OCI-LY1 (cell line): ENCODE measurements at regions not wholly inside any gene's neighbourhood (a gene's known extent, or its start where the extent isn't known, plus 50 kb on each side); places are given as distances from the start of the nearest gene placed in this dataset.

Source experiments
- H2AFZ ChIP-seq: fragments of 200-600 bp; sonication (generic), shearing (Covaris generic); 2 replicates; pipeline ENCODE4 v1.6.0; 2014; ENCODE audit warnings: antibody characterized with exemption, mild to moderate bottlenecking, low read length
- H3F3A ChIP-seq: fragments of 200-600 bp; sonication (generic), shearing (Covaris generic); 2 replicates; pipeline ENCODE4 v1.6.0; 2014; ENCODE audit warnings: mild to moderate bottlenecking, antibody characterized with exemption, low read length, moderate library complexity; ENCODE audit not compliant: insufficient read depth
- H3K27ac ChIP-seq: fragments of 200-600 bp; sonication (generic); 2 replicates; pipeline ENCODE4 v1.5.1; 2014; ENCODE audit warnings: low read length, mixed run types, mild to moderate bottlenecking, low read depth; ENCODE audit not compliant: poor library complexity, severe bottlenecking
- H3K27me3 ChIP-seq: fragments of 200-600 bp; sonication (generic); 2 replicates; pipeline ENCODE4 v1.6.0; 2014; ENCODE audit warnings: antibody characterized with exemption, mild to moderate bottlenecking, low read length, moderate library complexity; ENCODE audit not compliant: insufficient read depth
- H3K36me3 ChIP-seq: fragments of 200-600 bp; sonication (generic); 2 replicates; pipeline ENCODE4 v1.6.1; 2014; ENCODE audit warnings: mild to moderate bottlenecking, antibody characterized with exemption, low read length, moderate library complexity, mixed read lengths; ENCODE audit not compliant: insufficient read depth
- H3K4me1 ChIP-seq: fragments of 200-600 bp; sonication (generic); 2 replicates; pipeline ENCODE4 v1.5.1; 2014; ENCODE audit warnings: mild to moderate bottlenecking, low read length, moderate library complexity; ENCODE audit not compliant: insufficient read depth, severe bottlenecking
- H3K4me2 ChIP-seq: fragments of 200-600 bp; sonication (generic), shearing (Covaris generic); 2 replicates; pipeline ENCODE4 v1.6.1; 2014; ENCODE audit warnings: low read length
- H3K4me3 ChIP-seq: fragments of 200-600 bp; sonication (generic); 2 replicates; pipeline ENCODE4 v1.5.1; 2014; ENCODE audit warnings: low read length, low read depth, mild to moderate bottlenecking, mixed read lengths; ENCODE audit not compliant: poor library complexity, severe bottlenecking
- H3K79me2 ChIP-seq: fragments of 200-600 bp; shearing (Covaris generic); 2 replicates; pipeline ENCODE4 v1.6.1; 2016; ENCODE audit warnings: mixed run types, low read length, mixed read lengths; ENCODE audit not compliant: insufficient read depth
- H3K9ac ChIP-seq: fragments of 200-600 bp; sonication (generic), shearing (Covaris generic); 2 replicates; pipeline ENCODE4 v1.6.1; 2014; ENCODE audit warnings: mild to moderate bottlenecking, low read length, mixed read lengths
- H3K9me2 ChIP-seq: fragments of 200-600 bp; sonication (generic), shearing (Covaris generic); 2 replicates; pipeline ENCODE4 v1.6.1; 2014; ENCODE audit warnings: low read depth, mild to moderate bottlenecking, low read length, mixed read lengths
- H3K9me3 ChIP-seq: fragments of 200-600 bp; shearing (Covaris generic); 2 replicates; pipeline ENCODE4 v1.6.1; 2014; ENCODE audit warnings: low read length, mixed read lengths
- H4K20me1 ChIP-seq: fragments of 200-600 bp; sonication (generic), shearing (Covaris generic); 2 replicates; pipeline ENCODE4 v1.6.0; 2016; ENCODE audit warnings: mild to moderate bottlenecking, low read length; ENCODE audit not compliant: insufficient read depth
- CTCF ChIP-seq: fragments of 200-600 bp; sonication (generic), shearing (Covaris generic); IDR thresholded peaks from 2 replicates; pipeline ENCODE4 v1.5.1; 2017; ENCODE audit warnings: mild to moderate bottlenecking, antibody characterized with exemption, low read length, moderate library complexity, mixed read lengths
- EZH2 ChIP-seq: fragments of 200-600 bp; sonication (generic), shearing (Covaris generic); IDR thresholded peaks from 2 replicates; pipeline ENCODE4 v1.8.0; 2017; ENCODE audit warnings: borderline replicate concordance, mixed run types, mild to moderate bottlenecking, antibody characterized with exemption, low read length, moderate library complexity, mixed read lengths

- no peak for TF ChIP-seq EZH2
- TF ChIP-seq CTCF = peak; percentile 24; the same call in 1 of the 2 replicates
- Histone ChIP-seq H3K9me3 (no peaks in the 10 kb centered on the region), H3K4me3 (no peak overlapping the region), H3K9ac (no peak overlapping the region), H4K20me1 (no peaks in the 10 kb centered on the region), H3K79me2 (no peaks in the 10 kb centered on the region), H3K4me1 (no peaks in the 10 kb centered on the region), H2AFZ (no peak overlapping the region), H3K4me2 (no peak overlapping the region), H3K27ac (no peak overlapping the region), H3K27me3 (no peaks in the 10 kb centered on the region), H3K36me3 (no peaks in the 10 kb centered on the region), H3F3A (no peaks in the 10 kb centered on the region), H3K9me2 (no peaks in the 10 kb centered on the region)
Measured at GRCh38 chr19:28530406-28531035, 682.4 kb downstream of the UQCRFS1 start.

GRCh38 chr19:28526038-28526437 lies 686.9 kb downstream of the UQCRFS1 start:
- Histone ChIP-seq H3K9me2 (no peaks in the 10 kb centered on the region), H3K4me2 (no peak overlapping the region), H2AFZ (no peak overlapping the region), H3K9ac (no peak overlapping the region), H3K4me3 (no peak overlapping the region), H3K79me2 (no peaks in the 10 kb centered on the region), H3K27me3 (no peaks in the 10 kb centered on the region), H3K36me3 (no peaks in the 10 kb centered on the region), H3K9me3 (no peaks in the 10 kb centered on the region), H4K20me1 (no peaks in the 10 kb centered on the region), H3K4me1 (peaks cover 26% of the 10 kb centered on the region), H3F3A (no peaks in the 10 kb centered on the region), H3K27ac (no peak overlapping the region)
- TF ChIP-seq CTCF (no peak), EZH2 (no peak)

- Histone ChIP-seq H2AFZ (no peak overlapping the region), H3K9ac (no peak overlapping the region), H3K79me2 (no peaks in the 10 kb centered on the region), H3K9me3 (no peaks in the 10 kb centered on the region), H3K4me3 (no peak overlapping the region), H3K4me2 (no peak overlapping the region; the same call in 1 of the 2 replicates), H3K36me3 (no peaks in the 10 kb centered on the region), H4K20me1 (no peaks in the 10 kb centered on the region), H3K4me1 (peaks cover 48% of the 10 kb centered on the region), H3K9me2 (no peaks in the 10 kb centered on the region), H3K27ac (peak overlapping the region; percentile 50), H3K27me3 (no peaks in the 10 kb centered on the region), H3F3A (no peaks in the 10 kb centered on the region)
- TF ChIP-seq EZH2 (no peak), CTCF (no peak)
Measured at GRCh38 chr19:28523619-28524018, 689.3 kb downstream of the UQCRFS1 start.
